ENCODE measurements at regions not wholly inside any gene's neighbourhood (a gene's known extent, or its start where the extent isn't known, plus 50 kb on each side); places are given as distances from the start of the nearest gene placed in this dataset.

DNA sequence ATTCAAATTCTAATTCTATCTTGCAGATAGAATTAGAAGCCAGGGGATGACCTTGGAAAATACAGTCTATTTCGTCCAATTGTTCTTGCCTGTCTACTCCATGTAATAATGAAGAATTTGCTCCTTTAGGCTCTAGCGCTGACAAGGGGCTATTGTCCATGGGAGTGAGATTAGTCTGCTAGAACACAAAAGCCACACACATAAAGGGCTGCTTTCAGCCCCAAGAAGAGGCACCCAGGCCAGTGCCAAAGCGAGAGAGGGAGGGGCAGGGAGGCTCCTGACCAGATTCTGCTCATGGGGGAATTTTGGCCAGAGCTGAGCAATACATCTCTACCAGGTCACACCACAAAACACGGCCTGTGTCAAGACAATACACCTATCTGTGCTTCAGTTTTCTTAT is 1306.9 kb downstream of the UQCRFS1 start:
- Histone ChIP-seq H3K27me3 (replicated peaks; ENCODE audit: insufficient read depth, low read depth, low read length, poor library complexity) (no peaks in the 10 kb centered on the region), H3K4me3 (ENCODE audit: low read depth, low read length, poor library complexity, severe bottlenecking) (no peak overlapping the region), H3K27ac (ENCODE audit: low read depth, low read length, poor library complexity, severe bottlenecking) (no peak overlapping the region), H3K9me3 (ENCODE audit: low read depth, low read length, poor library complexity, severe bottlenecking) (peaks cover 34% of the 10 kb centered on the region), H3K4me1 (ENCODE audit: insufficient read depth, low read length, poor library complexity, severe bottlenecking) (no peaks in the 10 kb centered on the region), H3K36me3 (ENCODE audit: insufficient read depth, low read length, poor library complexity, severe bottlenecking) (no peaks in the 10 kb centered on the region)
- POLR2A ChIA-PET (ENCODE audit: low non-redundant PET), result no interaction called here
- DNase-seq (ENCODE audit: low spot score), result no peak
- intact Hi-C loops (cut with micrococcal nuclease; ENCODE audit: unreplicated experiment), result no loop called here
- BruUV-seq (replicated peaks), result no TSS peak
- TF ChIP-seq CTCF (conservative IDR thresholded peaks at IDR 0.05; ENCODE audit: low read depth, low read length), result no peak
- TF ChIP-seq EZH2 (IDR thresholded peaks at IDR 0.05; ENCODE audit: borderline replicate concordance, low read depth, low read length, poor library complexity, severe bottlenecking), result no peak
- CTCF ChIA-PET, result no interaction called here

DNA sequence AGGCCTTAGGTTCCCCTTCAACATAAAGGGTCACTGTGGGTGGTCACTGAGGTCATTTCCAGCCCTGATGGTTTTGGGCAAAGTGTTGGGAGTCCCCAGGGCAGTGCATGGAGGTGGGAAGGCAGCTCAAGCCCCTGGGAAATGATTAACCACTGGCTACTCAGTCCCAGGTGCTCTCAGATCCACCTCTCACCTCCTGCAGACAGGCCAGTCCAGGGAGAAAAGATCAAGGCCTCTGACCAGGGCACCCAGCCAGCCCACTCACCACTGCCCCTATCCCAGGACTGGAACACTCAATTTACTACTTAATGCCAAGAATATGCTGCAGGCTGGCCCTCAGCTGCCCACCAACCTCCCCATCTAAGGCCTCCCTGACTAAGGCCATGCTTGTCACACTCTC is 1307.9 kb downstream of the UQCRFS1 start:
- intact Hi-C loops (cut with micrococcal nuclease; ENCODE audit: unreplicated experiment), result no loop called here
- DNase-seq (ENCODE audit: low spot score), result no peak
- Histone ChIP-seq H3K4me1 (ENCODE audit: insufficient read depth, low read length, poor library complexity, severe bottlenecking) (no peaks in the 10 kb centered on the region), H3K27me3 (replicated peaks; ENCODE audit: insufficient read depth, low read depth, low read length, poor library complexity) (no peaks in the 10 kb centered on the region), H3K27ac (ENCODE audit: low read depth, low read length, poor library complexity, severe bottlenecking) (no peak overlapping the region), H3K36me3 (ENCODE audit: insufficient read depth, low read length, poor library complexity, severe bottlenecking) (no peaks in the 10 kb centered on the region), H3K9me3 (ENCODE audit: low read depth, low read length, poor library complexity, severe bottlenecking) (peaks cover 36% of the 10 kb centered on the region), H3K4me3 (ENCODE audit: low read depth, low read length, poor library complexity, severe bottlenecking) (no peak overlapping the region)
- ChIA-PET CTCF (no interaction called here), POLR2A (ENCODE audit: low non-redundant PET) (no interaction called here)
- no peak for TF ChIP-seq CTCF (conservative IDR thresholded peaks at IDR 0.05; ENCODE audit: low read depth, low read length)
- no peak for TF ChIP-seq EZH2 (IDR thresholded peaks at IDR 0.05; ENCODE audit: borderline replicate concordance, low read depth, low read length, poor library complexity, severe bottlenecking)
- no TSS peak for BruUV-seq (replicated peaks)

DNA sequence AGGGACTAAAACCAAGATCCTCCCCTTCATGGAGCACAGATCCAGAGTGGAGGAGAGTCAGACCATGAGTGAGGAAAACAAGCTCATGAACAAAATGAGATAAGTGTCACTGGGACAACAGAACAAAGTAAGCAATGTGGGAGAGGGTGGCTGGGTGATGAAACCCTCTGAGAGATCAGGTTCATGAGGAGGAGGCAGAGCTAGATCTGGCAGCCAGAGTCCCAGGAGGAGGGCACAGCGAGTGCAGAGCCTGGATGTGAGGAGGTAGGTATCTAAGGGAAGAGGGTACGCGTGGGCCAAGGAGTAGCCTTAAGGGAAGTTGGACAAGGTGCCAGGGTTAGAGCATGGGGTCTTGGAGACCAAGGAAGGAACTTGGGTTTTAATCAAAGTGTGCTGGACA is 1311.9 kb downstream of the UQCRFS1 start:
- Histone ChIP-seq H3K4me3 (ENCODE audit: low read depth, low read length, poor library complexity, severe bottlenecking) (no peak overlapping the region), H3K36me3 (ENCODE audit: insufficient read depth, low read length, poor library complexity, severe bottlenecking) (no peaks in the 10 kb centered on the region), H3K4me1 (ENCODE audit: insufficient read depth, low read length, poor library complexity, severe bottlenecking) (no peaks in the 10 kb centered on the region), H3K9me3 (ENCODE audit: low read depth, low read length, poor library complexity, severe bottlenecking) (peaks cover 20% of the 10 kb centered on the region), H3K27ac (ENCODE audit: low read depth, low read length, poor library complexity, severe bottlenecking) (no peak overlapping the region), H3K27me3 (replicated peaks; ENCODE audit: insufficient read depth, low read depth, low read length, poor library complexity) (no peaks in the 10 kb centered on the region)
- TF ChIP-seq EZH2 (IDR thresholded peaks at IDR 0.05; ENCODE audit: borderline replicate concordance, low read depth, low read length, poor library complexity, severe bottlenecking) (no peak), CTCF (conservative IDR thresholded peaks at IDR 0.05; ENCODE audit: low read depth, low read length) (no peak)
- no TSS peak for BruUV-seq (replicated peaks)
- CTCF ChIA-PET, result no interaction called here
- DNase-seq (ENCODE audit: low spot score), result no peak
- POLR2A ChIA-PET (ENCODE audit: low non-redundant PET), result no interaction called here
- intact Hi-C loops (cut with micrococcal nuclease; ENCODE audit: unreplicated experiment), result no loop called here
